ENCODE measurements at regions not wholly inside any gene's neighbourhood (a gene's known extent, or its start where the extent isn't known, plus 50 kb on each side); places are given as distances from the start of the nearest gene placed in this dataset.

DNA sequence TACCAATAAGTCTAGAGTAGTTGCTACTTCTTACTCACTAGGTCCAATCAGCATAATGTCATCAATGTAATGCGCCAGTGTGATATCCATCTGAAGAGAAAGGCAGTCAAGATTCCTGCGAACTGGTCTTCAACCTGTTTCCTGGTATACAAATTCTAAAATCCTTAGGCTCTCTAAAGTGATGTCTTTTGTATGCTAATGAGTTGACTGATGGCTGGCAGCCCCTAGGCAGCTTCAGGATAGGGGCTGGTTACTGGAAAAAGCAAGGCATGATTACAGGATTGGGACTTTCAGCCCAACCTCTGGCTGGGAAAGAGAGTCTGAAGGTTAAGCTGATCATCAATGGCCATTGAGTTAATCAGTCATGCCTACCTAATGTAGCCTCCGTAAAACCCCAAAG lies 250.2 kb upstream of the PTER start:
- Mint-ChIP-seq H3K9me3 (ENCODE audit: unreplicated experiment) (no peaks in the 10 kb centered on the region), H3K4me1 (ENCODE audit: insufficient read depth, unreplicated experiment) (no peaks in the 10 kb centered on the region), H3K27ac (ENCODE audit: low read depth, unreplicated experiment) (no peak overlapping the region), H3K4me3 (ENCODE audit: unreplicated experiment) (no peak overlapping the region), H3K36me3 (ENCODE audit: insufficient read depth, unreplicated experiment) (no peaks in the 10 kb centered on the region), H3K27me3 (ENCODE audit: insufficient read depth, unreplicated experiment) (no peaks in the 10 kb centered on the region)
- no TSS peak for BruUV-seq (replicated peaks)
- intact Hi-C loops (cut with micrococcal nuclease) = no loop called here
- TF ChIP-seq, protein P1, sequence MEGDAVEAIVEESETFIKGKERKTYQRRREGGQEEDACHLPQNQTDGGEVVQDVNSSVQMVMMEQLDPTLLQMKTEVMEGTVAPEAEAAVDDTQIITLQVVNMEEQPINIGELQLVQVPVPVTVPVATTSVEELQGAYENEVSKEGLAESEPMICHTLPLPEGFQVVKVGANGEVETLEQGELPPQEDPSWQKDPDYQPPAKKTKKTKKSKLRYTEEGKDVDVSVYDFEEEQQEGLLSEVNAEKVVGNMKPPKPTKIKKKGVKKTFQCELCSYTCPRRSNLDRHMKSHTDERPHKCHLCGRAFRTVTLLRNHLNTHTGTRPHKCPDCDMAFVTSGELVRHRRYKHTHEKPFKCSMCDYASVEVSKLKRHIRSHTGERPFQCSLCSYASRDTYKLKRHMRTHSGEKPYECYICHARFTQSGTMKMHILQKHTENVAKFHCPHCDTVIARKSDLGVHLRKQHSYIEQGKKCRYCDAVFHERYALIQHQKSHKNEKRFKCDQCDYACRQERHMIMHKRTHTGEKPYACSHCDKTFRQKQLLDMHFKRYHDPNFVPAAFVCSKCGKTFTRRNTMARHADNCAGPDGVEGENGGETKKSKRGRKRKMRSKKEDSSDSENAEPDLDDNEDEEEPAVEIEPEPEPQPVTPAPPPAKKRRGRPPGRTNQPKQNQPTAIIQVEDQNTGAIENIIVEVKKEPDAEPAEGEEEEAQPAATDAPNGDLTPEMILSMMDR (IDR thresholded peaks at IDR 0.05; ENCODE audit: unreplicated experiment) = no peak
- ChIA-PET CTCF (no interaction called here), POLR2A (no interaction called here)
- DNase-seq (ENCODE audit: unreplicated experiment) = no peak

DNA sequence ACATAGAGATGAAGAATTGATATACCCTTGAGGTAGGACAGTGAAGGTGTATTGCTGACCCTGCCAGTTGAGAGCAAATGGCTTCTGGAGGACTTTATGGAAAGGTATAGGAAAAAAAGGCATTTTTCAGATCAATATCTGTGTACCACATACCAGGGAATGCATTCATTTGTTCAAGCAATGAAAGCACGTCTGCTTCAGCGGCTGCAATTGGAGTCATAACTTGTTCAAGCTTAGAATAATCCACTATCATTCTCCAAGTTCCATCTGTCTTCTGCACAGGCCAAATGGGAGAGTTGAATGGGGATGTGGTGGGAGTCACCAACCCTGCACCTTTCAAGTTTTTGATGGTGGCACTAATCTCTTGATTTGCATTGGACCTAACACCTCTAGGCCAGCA lies 249.6 kb upstream of the PTER start:
- Mint-ChIP-seq H3K27ac (ENCODE audit: low read depth, unreplicated experiment) (no peak overlapping the region), H3K27me3 (ENCODE audit: insufficient read depth, unreplicated experiment) (no peaks in the 10 kb centered on the region), H3K9me3 (ENCODE audit: unreplicated experiment) (no peaks in the 10 kb centered on the region), H3K4me3 (ENCODE audit: unreplicated experiment) (no peak overlapping the region), H3K4me1 (ENCODE audit: insufficient read depth, unreplicated experiment) (no peaks in the 10 kb centered on the region), H3K36me3 (ENCODE audit: insufficient read depth, unreplicated experiment) (no peaks in the 10 kb centered on the region)
- ChIA-PET POLR2A (no interaction called here), CTCF (no interaction called here)
- no TSS peak for BruUV-seq (replicated peaks)
- TF ChIP-seq, protein P1 (IDR thresholded peaks at IDR 0.05; ENCODE audit: unreplicated experiment) = no peak
- no peak for DNase-seq (ENCODE audit: unreplicated experiment)
- intact Hi-C loops (cut with micrococcal nuclease) = no loop called here

DNA sequence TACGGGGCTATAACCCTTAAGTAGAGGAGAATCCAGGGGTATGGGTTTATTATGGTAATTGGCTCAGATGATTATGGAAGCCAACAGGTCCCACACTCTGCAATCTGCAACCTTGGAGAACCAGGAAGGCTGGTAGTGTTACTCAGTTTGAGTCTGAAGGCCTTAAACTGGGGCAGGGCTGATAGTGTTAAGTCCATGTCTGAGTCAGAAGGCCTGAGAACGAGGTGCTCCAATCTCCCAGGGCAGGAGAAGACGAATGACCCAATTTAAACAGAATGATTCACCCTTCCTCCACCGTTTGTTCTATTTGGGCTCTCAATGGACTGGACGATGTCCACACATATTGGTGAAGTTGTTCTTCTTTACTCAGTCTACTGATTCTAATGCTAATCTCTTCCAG lies 244.5 kb upstream of the PTER start:
- TF ChIP-seq, protein P1 (IDR thresholded peaks at IDR 0.05; ENCODE audit: unreplicated experiment) = no peak
- DNase-seq (ENCODE audit: unreplicated experiment) = peak; percentile 21
- CTCF ChIA-PET = no interaction called here
- Mint-ChIP-seq H3K4me3 (ENCODE audit: unreplicated experiment) (no peak overlapping the region), H3K27ac (ENCODE audit: low read depth, unreplicated experiment) (no peak overlapping the region), H3K9me3 (ENCODE audit: unreplicated experiment) (peaks cover 9% of the 10 kb centered on the region), H3K4me1 (ENCODE audit: insufficient read depth, unreplicated experiment) (peaks cover 7% of the 10 kb centered on the region), H3K27me3 (ENCODE audit: insufficient read depth, unreplicated experiment) (no peaks in the 10 kb centered on the region), H3K36me3 (ENCODE audit: insufficient read depth, unreplicated experiment) (no peaks in the 10 kb centered on the region)
- no TSS peak for BruUV-seq (replicated peaks)
- POLR2A ChIA-PET = no interaction called here
- intact Hi-C loops (cut with micrococcal nuclease) = no loop called here

DNA sequence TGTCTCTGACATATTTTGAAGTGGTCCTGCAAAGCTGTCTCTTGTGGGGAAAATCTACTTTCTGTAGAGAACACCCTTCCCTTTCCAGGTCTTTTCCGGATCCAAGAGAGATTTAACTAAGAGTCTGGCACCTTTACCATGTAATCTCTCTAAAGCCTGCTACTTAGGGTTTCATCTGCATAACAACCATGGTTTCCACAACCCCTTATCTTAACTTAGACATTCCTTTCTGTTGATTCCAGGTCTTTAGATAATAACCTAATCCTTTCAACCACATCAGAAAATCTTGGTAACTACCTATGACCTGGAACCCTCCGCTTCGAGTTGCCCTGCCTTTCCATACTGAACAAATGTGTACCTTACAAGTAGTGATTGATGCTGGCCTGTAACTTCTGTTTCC lies 243.6 kb upstream of the PTER start:
- peaks cover 9% of the 10 kb centered on the region for H3K9me3 Mint-ChIP-seq (ENCODE audit: unreplicated experiment)
- POLR2A ChIA-PET = no interaction called here
- TF ChIP-seq, protein P1 (IDR thresholded peaks at IDR 0.05; ENCODE audit: unreplicated experiment) = no peak
- CTCF ChIA-PET = no interaction called here
- peaks cover 7% of the 10 kb centered on the region for H3K4me1 Mint-ChIP-seq (ENCODE audit: insufficient read depth, unreplicated experiment)
- intact Hi-C loops (cut with micrococcal nuclease) = no loop called here
- BruUV-seq (replicated peaks) = no TSS peak
- no peak for DNase-seq (ENCODE audit: unreplicated experiment)
- H3K4me3 Mint-ChIP-seq (ENCODE audit: unreplicated experiment) = no peak overlapping the region
- H3K27ac Mint-ChIP-seq (ENCODE audit: low read depth, unreplicated experiment) = no peak overlapping the region
- no peaks in the 10 kb centered on the region for H3K36me3 Mint-ChIP-seq (ENCODE audit: insufficient read depth, unreplicated experiment)
- no peaks in the 10 kb centered on the region for H3K27me3 Mint-ChIP-seq (ENCODE audit: insufficient read depth, unreplicated experiment)

All from MCF 10A (cell line).